GM10266 (cell line): ENCODE measurements at regions not wholly inside any gene's neighbourhood (a gene's known extent, or its start where the extent isn't known, plus 50 kb on each side); places are given as distances from the start of the nearest gene placed in this dataset.
"Not testable (repeated sequence)": the region's sequence is repeated elsewhere in the genome, so short reads cannot be mapped to it uniquely, and the experiment has no call there.

ENCODE experiments used
- DNase-seq: peaks from one replicate; pipeline ENCODE4 v3.0.0; 2012; ENCODE audit errors: extremely low spot score
- CTCF ChIP-seq: IDR thresholded peaks from 2 replicates; pipeline ENCODE4 v1.5.1; 2012; ENCODE audit warnings: mild to moderate bottlenecking, low read depth; ENCODE audit not compliant: control insufficient read depth, insufficient read depth; ENCODE audit errors: missing control alignments

DNA sequence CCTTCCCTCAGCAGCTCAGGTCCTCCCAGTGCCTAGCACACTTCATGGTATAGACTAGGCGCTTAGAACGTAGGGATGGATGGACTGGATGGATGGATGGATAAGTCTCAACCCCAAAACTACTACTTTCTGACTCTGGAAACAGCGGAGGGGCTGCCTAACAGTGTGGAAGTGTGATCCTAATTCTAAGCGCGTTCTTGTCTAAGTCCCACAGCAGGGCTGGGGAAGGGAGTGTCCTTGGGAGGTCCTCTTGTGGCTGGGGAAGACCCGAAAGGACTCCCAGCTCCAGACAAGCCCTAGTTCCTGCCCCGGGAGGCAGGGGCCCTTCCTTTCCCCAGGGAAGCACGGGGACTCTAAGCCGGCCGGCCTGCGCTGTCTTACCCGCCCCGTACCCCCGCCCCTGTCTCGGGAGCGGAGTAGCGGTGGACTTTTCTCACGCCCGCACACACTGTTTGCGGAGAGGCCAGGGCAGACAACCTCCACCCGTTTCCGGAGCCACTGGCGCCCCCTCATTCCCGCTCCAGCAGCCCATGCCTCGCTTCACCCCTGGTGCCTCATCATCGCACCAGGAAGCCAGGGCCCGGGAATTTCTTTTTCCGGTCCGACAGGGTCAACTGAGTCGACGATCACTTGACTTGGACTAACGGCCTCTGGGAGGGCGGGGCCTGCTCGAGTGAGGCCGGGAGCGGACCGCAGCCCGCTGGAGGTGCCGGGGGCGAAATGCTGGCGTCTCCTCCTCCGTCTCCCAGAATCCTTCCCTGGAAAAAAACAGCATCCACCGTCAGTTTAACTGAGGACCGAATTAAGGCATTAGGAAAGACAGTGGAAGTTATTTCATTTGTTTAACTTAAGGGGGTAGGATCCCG is 133.3 kb downstream of the TBC1D2B start:
- peak; percentile 65 for DNase-seq

GRCh38 chr15:77942611-77943211 is 134.8 kb downstream of the TBC1D2B start:
- TF ChIP-seq CTCF = no peak
- no peak for DNase-seq

More for the DNA sequence above, 133.3 kb downstream of the TBC1D2B start:
- TF ChIP-seq CTCF = no peak

DNA sequence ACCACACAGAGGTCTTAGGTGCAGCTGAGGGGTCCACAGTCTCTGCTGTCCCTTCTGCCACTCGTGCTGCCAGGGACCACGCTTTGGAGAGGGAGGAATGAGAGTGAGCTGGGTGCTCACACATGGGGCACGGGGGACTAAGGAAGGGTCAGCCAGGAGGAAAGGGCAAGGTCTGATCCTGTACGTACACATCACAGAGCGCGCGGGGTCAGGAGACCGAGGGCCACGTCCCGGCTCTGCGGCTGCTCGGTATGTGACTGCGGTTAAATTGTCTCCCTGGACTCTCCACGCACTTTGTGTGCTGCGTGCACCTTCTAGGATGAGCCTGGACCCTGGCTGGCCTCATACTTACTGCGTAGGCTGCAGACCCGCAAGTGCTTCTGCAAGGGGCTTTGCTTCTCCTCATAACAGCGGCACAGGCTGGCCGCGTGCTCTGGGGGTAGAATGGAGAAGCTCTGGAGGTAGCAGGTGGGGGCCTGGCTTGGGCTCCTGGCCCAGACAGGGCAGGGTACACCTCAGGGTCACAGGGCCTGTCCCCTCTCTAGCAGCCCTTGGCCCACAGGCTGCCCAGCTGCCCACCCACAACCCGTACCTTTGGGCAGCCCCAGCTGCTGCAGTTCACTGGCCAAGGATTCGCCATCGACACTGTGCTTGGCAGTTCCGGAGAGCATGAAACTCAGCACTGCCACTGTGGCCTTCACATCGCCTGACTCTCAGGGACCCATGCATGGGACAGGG is 136.3 kb downstream of the TBC1D2B start:
- not testable (repeated sequence) for DNase-seq

DNA sequence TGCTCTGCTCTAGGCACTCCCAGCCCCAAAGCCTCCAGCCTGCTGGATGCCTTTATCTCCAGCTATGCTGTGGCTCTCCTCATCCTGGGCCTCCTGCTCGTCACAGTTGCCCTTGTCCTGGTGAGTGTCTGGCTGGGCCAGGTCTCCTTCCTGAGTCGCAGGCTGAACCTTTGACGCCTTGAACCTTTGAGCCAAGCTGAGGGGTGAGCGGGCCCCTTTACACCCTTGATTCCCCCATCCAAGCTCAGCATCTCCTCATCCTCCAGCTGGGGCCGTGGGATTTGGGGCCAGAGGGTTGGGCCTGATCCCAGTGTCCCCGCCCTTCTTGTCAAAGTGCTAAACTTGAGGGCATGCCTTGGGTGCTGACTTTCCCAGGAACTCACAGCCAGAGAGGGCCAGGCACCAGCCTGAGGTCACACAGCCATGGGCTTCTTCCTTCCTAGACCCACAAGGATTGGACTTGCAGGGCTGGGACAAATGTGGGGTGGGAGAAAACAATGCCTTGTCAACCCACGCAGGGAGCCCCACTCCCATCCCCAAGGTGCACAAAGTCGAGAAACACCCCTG is 137.0 kb downstream of the TBC1D2B start:
- no peak for DNase-seq
- no peak for TF ChIP-seq CTCF

- TF ChIP-seq CTCF = no peak
Observed at GRCh38 chr15:77939851-77940250, 137.7 kb downstream of the TBC1D2B start.

DNA sequence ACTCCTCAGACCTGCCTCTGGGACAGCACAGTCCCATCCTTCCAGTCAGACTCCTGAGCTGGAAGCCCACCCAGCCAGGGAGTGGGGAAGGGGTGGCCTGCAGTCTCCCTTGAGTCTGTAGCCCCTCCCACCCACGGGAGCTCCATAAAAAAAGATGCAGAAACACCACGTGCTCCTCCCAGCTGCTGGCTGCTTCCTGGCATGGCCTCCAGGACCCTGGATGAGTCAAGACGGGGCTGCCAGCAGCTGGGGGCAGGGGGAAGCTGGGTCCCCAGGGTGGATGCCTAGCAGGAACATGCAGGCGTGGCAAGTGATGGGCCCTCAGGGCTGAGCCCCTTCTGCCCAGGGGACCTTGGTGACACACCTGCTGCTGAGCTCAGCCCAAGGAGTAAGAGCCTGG is 138.5 kb downstream of the TBC1D2B start:
- DNase-seq = not testable (repeated sequence)

More at GRCh38 chr15:77939851-77940250, 137.7 kb downstream of the TBC1D2B start:
- DNase-seq = no peak

DNA sequence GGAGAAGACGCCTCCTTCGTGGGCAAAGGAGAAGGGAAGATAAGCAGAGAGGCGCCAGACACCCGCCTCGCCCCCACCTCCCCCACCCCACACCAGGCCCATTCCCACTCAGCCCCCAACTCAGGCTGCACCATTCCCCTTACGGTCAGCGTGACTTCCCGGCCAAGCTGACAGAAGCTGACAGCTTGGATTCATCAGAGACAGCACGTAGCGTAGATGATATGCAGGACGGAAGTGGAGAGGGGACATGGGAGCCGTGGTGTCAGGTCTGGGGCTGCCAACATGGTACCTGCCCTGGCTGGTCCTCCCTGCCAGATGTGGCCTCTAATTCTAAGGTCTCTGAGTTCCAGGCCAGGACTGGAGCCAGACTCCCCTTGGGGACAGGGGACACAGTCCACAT is 139.0 kb downstream of the TBC1D2B start:
- not testable (repeated sequence) for DNase-seq

DNA sequence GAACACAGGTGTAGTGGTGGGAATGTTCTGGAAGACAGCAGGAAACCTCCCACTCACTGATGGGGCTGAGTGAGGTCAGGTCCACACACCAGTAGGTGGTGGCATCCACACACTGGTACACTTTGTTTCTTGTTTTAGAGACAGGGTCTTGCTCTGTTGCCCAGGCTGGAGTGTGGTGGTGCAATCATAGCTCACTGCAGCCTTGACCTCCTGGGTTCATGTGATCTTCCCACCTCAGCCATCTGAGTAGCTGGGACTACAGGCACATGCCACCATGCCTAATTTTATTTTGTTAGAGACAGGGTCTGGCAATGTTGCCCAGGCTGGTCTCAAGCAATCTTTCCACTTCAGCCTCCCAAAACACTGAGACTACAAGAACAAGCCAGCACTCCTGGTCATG is 140.9 kb downstream of the TBC1D2B start:
- DNase-seq = not testable (repeated sequence)

GRCh38 chr15:77934516-77934915 is 143.0 kb downstream of the TBC1D2B start:
- not testable (repeated sequence) for DNase-seq

GRCh38 chr15:77930907-77931306 is 146.6 kb downstream of the TBC1D2B start:
- not testable (repeated sequence) for DNase-seq

DNA sequence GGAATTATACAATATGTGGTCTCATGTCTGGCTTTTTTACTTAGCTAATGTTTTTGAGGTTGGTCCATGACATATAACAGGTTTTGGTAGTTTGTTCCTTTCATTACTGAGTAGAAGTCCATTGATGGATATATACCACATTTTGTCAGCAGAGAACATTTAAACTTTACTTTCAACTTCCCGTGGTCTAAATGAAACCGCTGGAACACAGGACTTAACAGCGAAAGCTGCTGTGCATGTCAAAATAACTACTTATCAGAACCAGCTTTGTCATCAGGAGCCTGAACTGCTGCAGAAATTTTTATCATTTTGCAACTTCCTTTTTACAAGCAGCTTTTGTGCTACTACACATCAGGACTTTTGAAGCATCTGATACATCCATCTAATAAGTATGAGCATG is 147.0 kb downstream of the TBC1D2B start:
- DNase-seq = not testable (repeated sequence)

- not testable (repeated sequence) for DNase-seq
Observed at GRCh38 chr15:77926789-77927188, 150.7 kb downstream of the TBC1D2B start.

DNA sequence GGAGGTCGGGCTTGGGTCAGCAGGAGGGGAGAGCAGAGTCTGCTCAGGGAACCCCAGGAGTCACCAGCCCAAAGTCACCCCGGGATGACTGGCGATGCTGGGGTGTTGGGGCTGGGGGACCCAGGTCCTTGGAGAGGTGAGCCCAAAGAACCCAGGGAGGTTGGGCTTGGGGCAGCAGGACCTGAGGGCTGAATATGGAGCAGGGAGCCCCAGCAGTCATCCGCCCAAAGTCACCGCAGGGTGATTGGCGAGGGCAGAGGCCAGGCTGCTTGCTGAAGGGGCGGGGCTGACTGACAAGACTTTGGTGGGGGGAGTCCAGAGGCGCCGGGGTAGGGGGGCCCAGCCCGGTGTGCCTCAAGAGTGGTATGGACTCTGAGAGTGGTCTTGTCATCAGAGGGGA is 151.2 kb downstream of the TBC1D2B start:
- DNase-seq = not testable (repeated sequence)

DNA sequence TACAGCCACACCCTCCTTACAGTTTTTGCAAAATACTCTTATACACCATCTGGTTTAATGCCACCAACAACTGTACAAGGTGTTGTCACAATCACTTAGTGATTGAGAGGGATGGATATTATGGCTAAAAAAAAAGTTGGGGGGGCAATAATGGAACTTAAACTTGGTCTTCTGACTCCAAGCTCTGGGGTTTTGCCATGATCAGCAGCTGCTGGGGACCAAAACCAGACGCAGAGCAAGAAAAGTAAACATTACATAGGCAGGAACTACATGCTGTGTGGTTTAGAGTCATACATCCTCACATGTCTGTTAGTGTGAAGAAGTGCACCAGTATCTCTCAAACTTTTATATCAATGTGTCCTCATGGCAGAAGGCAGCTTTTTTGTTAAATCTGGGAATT is 152.4 kb downstream of the TBC1D2B start:
- DNase-seq = not testable (repeated sequence)
